Ovary (tissue), 7 donors: ENCODE measurements at regions not wholly inside any gene's neighbourhood (a gene's known extent, or its start where the extent isn't known, plus 50 kb on each side); places are given as distances from the start of the nearest gene placed in this dataset.

Experiments
- DNase-seq, 5 donors: peaks; one replicate each; pipeline ENCODE4 v3.0.0-alpha.2; 2019 to 2020
- H3K27ac ChIP-seq, 2 donors: fragments of 200-600 bp; one replicate each; pipeline versions ENCODE4 v1.5.1 to v1.8.0; 2019 to 2022
- H3K27me3 ChIP-seq: fragments of 200-600 bp; one replicate; pipeline ENCODE4 v1.8.0; 2022
- H3K36me3 ChIP-seq: fragments of 200-600 bp; sonication (generic); one replicate; pipeline ENCODE4 v1.5.1; 2019
- H3K4me1 ChIP-seq: one replicate; pipeline ENCODE4 v1.8.1; 2013; ENCODE audit warnings: mild to moderate bottlenecking, moderate library complexity; ENCODE audit not compliant: insufficient read depth
- H3K4me3 ChIP-seq: fragments of 200-600 bp; sonication (generic); one replicate; pipeline ENCODE4 v1.5.1; 2017
- H3K9me3 ChIP-seq, 2 donors: fragments of 200-600 bp in 1 of 2; sonication (generic) in 1 of 2; one replicate each; pipeline versions ENCODE4 v1.5.1 to v1.8.1; 2013 to 2019; ENCODE audit warnings: mild to moderate bottlenecking in 1 of 2, moderate library complexity in 1 of 2
- EP300 ChIP-seq: sonication (generic); formaldehyde crosslinking; IDR thresholded peaks from one replicate; pipeline ENCODE4 v1.6.1; 2017; ENCODE audit warnings: antibody characterized with exemption
- POLR2A ChIP-seq: fragments of 450-650 bp; IDR thresholded peaks from one replicate; pipeline ENCODE4 v1.6.1; 2017; ENCODE audit warnings: antibody characterized with exemption, mild to moderate bottlenecking, moderate library complexity
- WGBS, 3 donors: extraction: QIAGEN DNeasy Blood & Tissue Kit in 1 of 3; methylation state at CpG; one replicate each; pipeline versions ENCODE4 v1.1.5 to v1.1.7; 2013 to 2017; 5-methylcytosine and 5-hydroxymethylcytosine counted together
- intact Hi-C, 4 donors: fragments of 100-400 bp; cut with DNase I; formaldehyde crosslinking; loops; one replicate each; pipeline versions ENCODE4 v1.11.0 to v1.15.1; 2022 to 2023
- TF ChIP-seq, protein P1 (sequence below), 3 donors: fragments of 450-650 bp in 2 of 3; fragments of 200-600 bp in 1 of 3; IDR thresholded peaks; one replicate each; pipeline versions ENCODE4 v1.5.1 to v1.8.0; 2016 to 2022; ENCODE audit warnings: antibody characterized with exemption in 3 of 3, mild to moderate bottlenecking in 1 of 3
- donor health status: DM: no; HTN: no; CAD: no; lungs with moderate emphysema.
- donor health status: DM: no; HTN: no; CAD: no.
- donor health status: Bipolar disorder and iron deficiency.
- donor health status: DM: no; HTN: no; CAD: no.
- donor health status: DM: yes; HTN: yes; CAD: no.

DNA sequence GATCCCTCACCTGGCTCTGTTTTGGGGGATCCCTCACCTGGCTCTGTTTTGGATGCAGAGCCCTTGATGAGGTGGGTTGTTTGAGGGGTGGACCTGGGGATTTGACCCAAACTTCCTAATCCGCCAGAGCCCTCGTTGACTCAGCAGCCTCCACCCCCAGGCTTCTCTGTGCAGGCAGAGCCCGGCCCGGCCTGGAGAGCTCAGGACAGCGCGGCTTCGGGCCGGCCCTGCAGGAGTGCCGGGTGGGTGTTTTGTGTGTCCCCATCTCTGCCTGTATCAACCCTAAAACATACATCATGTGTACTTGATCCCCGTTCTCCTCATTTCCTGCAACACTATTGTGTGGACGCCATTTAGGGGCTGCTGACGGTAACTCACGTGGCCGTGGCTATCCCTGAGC is 124.2 kb downstream of the SIK1 start:
- Histone ChIP-seq H3K4me3 (no peak overlapping the region), H3K27ac (no peak overlapping the region), H3K4me1 (no peaks in the 10 kb centered on the region), H3K36me3 (no peaks in the 10 kb centered on the region), H3K27me3 (no peaks in the 10 kb centered on the region), H3K9me3 (no peaks in the 10 kb centered on the region)
- 81 to 87% (median 84%) methylated on average over 13 to 14 of the region's 14 CpGs for WGBS, 3 donors
- DNase-seq: no peak
- intact Hi-C loops: no loop called here
- no peak for TF ChIP-seq POLR2A
- TF ChIP-seq, protein P1, sequence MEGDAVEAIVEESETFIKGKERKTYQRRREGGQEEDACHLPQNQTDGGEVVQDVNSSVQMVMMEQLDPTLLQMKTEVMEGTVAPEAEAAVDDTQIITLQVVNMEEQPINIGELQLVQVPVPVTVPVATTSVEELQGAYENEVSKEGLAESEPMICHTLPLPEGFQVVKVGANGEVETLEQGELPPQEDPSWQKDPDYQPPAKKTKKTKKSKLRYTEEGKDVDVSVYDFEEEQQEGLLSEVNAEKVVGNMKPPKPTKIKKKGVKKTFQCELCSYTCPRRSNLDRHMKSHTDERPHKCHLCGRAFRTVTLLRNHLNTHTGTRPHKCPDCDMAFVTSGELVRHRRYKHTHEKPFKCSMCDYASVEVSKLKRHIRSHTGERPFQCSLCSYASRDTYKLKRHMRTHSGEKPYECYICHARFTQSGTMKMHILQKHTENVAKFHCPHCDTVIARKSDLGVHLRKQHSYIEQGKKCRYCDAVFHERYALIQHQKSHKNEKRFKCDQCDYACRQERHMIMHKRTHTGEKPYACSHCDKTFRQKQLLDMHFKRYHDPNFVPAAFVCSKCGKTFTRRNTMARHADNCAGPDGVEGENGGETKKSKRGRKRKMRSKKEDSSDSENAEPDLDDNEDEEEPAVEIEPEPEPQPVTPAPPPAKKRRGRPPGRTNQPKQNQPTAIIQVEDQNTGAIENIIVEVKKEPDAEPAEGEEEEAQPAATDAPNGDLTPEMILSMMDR (IDR thresholded peaks at IDR 0.05): no peak
- no peak for TF ChIP-seq EP300

DNA sequence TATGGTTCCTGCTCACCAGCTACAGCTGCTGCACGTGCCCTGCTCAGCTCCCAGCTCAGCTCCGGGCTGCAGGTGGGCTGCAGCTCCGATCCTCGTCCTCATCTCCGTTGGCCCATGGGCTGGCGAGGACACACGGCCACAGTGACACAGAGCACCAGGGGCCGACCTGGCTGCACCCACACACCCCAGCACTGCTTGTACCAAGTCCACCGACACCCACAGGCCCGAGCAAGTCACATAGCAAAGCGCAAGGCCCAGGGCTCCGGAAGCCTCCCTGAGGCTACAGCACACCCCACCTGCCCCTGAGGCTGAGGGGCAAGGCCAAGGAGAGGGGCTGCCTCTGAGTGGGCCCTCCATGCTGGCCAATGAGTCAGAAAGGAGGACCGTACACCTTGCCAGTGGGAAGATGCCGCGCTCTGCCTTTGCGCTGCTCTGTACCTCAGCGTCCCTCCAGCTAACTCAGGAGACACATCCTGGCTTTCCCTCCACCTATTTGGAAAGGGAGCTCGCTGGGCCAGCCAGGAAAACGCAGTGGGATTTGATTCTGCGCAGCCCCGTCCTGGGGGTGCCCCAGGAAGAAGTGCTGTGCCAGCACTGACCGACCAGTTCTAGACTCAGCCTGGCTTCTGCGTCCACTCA is 124.8 kb downstream of the SIK1 start:
- intact Hi-C loops: no loop called here
- Histone ChIP-seq H3K27ac (no peak overlapping the region), H3K4me1 (no peaks in the 10 kb centered on the region), H3K4me3 (no peak overlapping the region), H3K36me3 (no peaks in the 10 kb centered on the region), H3K9me3 (no peaks in the 10 kb centered on the region), H3K27me3 (no peaks in the 10 kb centered on the region)
- no peak for TF ChIP-seq EP300
- 95 to 96% (median 96%) methylated on average over 23 of the region's 23 CpGs for WGBS, 3 donors
- DNase-seq: peak in 2 of 5 donors; percentile 20 to 34

DNA sequence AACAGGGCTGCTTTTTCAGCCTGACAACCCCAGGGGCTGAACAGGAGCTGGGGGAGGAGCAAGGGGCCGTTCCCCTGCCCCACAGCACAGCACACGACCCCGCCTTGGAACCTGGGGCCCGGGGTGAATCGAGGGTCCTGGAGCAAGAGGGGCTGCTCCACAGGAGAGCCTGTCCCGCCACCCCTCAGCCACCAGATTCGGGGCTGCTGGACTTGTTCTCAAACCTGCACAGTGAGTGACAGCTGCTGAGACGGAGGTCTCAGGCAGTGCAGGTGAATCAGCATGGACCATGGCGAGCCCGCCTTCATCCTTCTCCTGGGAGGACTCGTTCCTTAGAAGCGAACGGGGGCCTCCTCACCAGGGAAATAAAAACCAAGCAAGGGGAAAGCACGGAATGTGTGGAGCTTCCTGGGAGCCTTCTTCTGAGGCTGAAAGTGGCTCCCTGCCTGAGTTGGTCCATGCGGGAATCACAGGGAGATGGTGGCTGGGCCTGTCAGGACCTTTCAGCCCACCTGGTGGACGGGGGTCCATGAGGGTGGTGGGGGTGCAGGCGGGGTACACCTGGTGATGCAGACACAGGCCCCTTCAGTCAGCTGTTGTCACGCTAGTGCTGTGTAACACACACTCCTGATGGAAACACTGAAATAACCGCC is 125.4 kb downstream of the SIK1 start:
- H3K4me1 ChIP-seq: no peaks in the 10 kb centered on the region
- 89 to 90% (median 90%) methylated on average over 19 of the region's 19 CpGs for WGBS, 3 donors
- no peaks in the 10 kb centered on the region for H3K27me3 ChIP-seq
- H3K36me3 ChIP-seq: no peaks in the 10 kb centered on the region
- no peak overlapping the region for H3K27ac ChIP-seq
- H3K9me3 ChIP-seq: no peaks in the 10 kb centered on the region
- no peak overlapping the region for H3K4me3 ChIP-seq
- DNase-seq: peak in 1 of 5 donors; percentile 34
- TF ChIP-seq EP300: no peak
- TF ChIP-seq POLR2A: no peak
- TF ChIP-seq, protein P1 (IDR thresholded peaks at IDR 0.05): no peak
- intact Hi-C loops: no loop called here

DNA sequence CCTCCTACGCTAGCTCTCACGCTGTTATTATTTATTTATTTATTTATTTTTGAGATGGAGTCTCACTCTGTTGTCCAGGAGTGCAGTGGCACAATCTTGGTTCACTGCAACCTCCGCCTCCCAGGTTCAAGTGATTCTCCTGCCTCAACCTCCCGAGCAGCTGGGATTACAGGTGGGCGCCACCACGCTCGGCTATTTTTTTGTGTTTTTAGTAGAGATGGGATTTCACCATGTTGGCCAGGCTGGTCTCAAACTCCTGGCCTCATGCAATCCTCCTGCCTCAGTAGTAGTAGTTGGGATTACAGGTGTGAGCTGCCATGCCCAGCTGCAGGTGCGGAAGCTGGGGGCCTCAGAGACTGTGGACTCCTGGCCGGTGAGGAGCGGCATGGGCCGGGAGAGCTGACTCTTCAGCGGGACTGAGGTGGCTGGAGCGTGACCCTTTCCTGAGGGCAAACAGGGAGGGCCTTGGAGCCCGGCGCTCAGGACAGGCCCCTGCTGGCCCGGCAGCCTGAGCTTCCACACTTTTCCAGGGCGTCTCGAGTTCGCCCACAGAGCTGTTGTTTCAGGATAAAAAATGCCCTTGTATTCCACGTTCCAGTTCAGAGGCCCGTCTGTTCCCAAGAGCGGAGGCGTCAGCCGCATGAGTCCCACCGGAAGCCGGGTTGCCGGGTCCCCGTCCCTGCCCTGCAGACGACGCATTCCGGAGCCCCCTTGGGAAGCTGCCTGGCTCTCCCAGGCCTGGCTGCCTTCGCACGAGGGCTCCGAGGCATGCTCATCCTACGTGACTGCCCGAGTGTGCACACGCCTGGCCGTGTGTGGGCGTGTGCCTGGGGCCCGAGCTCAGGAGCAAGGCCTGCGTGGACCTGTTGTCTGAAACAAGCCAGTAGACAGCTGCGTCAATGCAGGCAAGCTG is 126.2 kb downstream of the SIK1 start:
- Histone ChIP-seq H3K4me1 (no peaks in the 10 kb centered on the region), H3K9me3 (no peaks in the 10 kb centered on the region), H3K4me3 (no peak overlapping the region), H3K36me3 (no peaks in the 10 kb centered on the region), H3K27ac (no peak overlapping the region), H3K27me3 (no peaks in the 10 kb centered on the region)
- TF ChIP-seq, protein P1 (IDR thresholded peaks at IDR 0.05): no peak
- TF ChIP-seq EP300 (no peak), POLR2A (no peak)
- intact Hi-C loops: no loop called here
- 82 to 86% (median 83%) methylated on average over 41 to 42 of the region's 42 CpGs for WGBS, 3 donors
- DNase-seq: peak in 2 of 5 donors; percentile 22 to 35
